ENCODE measurements at regions not wholly inside any gene's neighbourhood (a gene's known extent, or its start where the extent isn't known, plus 50 kb on each side); places are given as distances from the start of the nearest gene placed in this dataset.

- H3K27me3 ChIP-seq (ENCODE audit: control insufficient read depth, insufficient read depth, low read length) = no peaks in the 10 kb centered on the region
- no peak overlapping the region for H3K4me2 ChIP-seq (ENCODE audit: low read length)
- no peaks in the 10 kb centered on the region for H3K36me3 ChIP-seq (ENCODE audit: control insufficient read depth, insufficient read depth, low read length)
- H3K27ac ChIP-seq = no peak overlapping the region
- no peak overlapping the region for H2AFZ ChIP-seq
- no peak for TF ChIP-seq CTCF (IDR thresholded peaks at IDR 0.05)
- H3K9ac ChIP-seq = no peak overlapping the region
- no peak overlapping the region for H3K4me3 ChIP-seq (ENCODE audit: low read depth, low read length)
- no peaks in the 10 kb centered on the region for H3K79me2 ChIP-seq
- no peaks in the 10 kb centered on the region for H3K4me1 ChIP-seq
- no peaks in the 10 kb centered on the region for H3K9me3 ChIP-seq (ENCODE audit: control insufficient read depth, low read length)
These were observed 61.7 kb upstream of the NCK2 start for GRCh38 chr2:105683011-105683492.

- H3K4me3 ChIP-seq (ENCODE audit: low read depth, low read length) = no peak overlapping the region
- H2AFZ ChIP-seq = no peak overlapping the region
- no peaks in the 10 kb centered on the region for H3K79me2 ChIP-seq
- H3K36me3 ChIP-seq (ENCODE audit: control insufficient read depth, insufficient read depth, low read length) = no peaks in the 10 kb centered on the region
- H3K27me3 ChIP-seq (ENCODE audit: control insufficient read depth, insufficient read depth, low read length) = no peaks in the 10 kb centered on the region
- H3K4me2 ChIP-seq (ENCODE audit: low read length) = no peak overlapping the region
- no peak for TF ChIP-seq CTCF (IDR thresholded peaks at IDR 0.05)
- H3K4me1 ChIP-seq = no peaks in the 10 kb centered on the region
- H3K9me3 ChIP-seq (ENCODE audit: control insufficient read depth, low read length) = no peaks in the 10 kb centered on the region
- no peak overlapping the region for H3K9ac ChIP-seq
- H3K27ac ChIP-seq = no peak overlapping the region
These were observed 62.3 kb upstream of the NCK2 start for GRCh38 chr2:105682401-105682800.

GRCh38 chr2:105681927-105682326 is 62.8 kb upstream of the NCK2 start:
- H3K27me3 ChIP-seq (ENCODE audit: control insufficient read depth, insufficient read depth, low read length) = no peaks in the 10 kb centered on the region
- H3K4me3 ChIP-seq (ENCODE audit: low read depth, low read length) = no peak overlapping the region
- no peak for TF ChIP-seq CTCF (IDR thresholded peaks at IDR 0.05)
- H3K79me2 ChIP-seq = no peaks in the 10 kb centered on the region
- H3K4me1 ChIP-seq = no peaks in the 10 kb centered on the region
- H3K9me3 ChIP-seq (ENCODE audit: control insufficient read depth, low read length) = no peaks in the 10 kb centered on the region
- H2AFZ ChIP-seq = no peak overlapping the region
- no peak overlapping the region for H3K4me2 ChIP-seq (ENCODE audit: low read length)
- no peaks in the 10 kb centered on the region for H3K36me3 ChIP-seq (ENCODE audit: control insufficient read depth, insufficient read depth, low read length)
- H3K9ac ChIP-seq = no peak overlapping the region
- no peak overlapping the region for H3K27ac ChIP-seq

- Histone ChIP-seq H3K4me1 (no peaks in the 10 kb centered on the region), H3K27me3 (ENCODE audit: control insufficient read depth, insufficient read depth, low read length) (no peaks in the 10 kb centered on the region), H3K27ac (no peak overlapping the region), H3K36me3 (ENCODE audit: control insufficient read depth, insufficient read depth, low read length) (no peaks in the 10 kb centered on the region), H2AFZ (no peak overlapping the region), H3K4me2 (ENCODE audit: low read length) (no peak overlapping the region), H3K9me3 (ENCODE audit: control insufficient read depth, low read length) (no peaks in the 10 kb centered on the region), H3K4me3 (ENCODE audit: low read depth, low read length) (no peak overlapping the region), H3K79me2 (no peaks in the 10 kb centered on the region), H3K9ac (no peak overlapping the region)
- TF ChIP-seq CTCF (IDR thresholded peaks at IDR 0.05) = no peak
These were observed 64.4 kb upstream of the NCK2 start for GRCh38 chr2:105680357-105680756.

GRCh38 chr2:105678346-105678745 is 66.4 kb upstream of the NCK2 start:
- no peak overlapping the region for H3K9ac ChIP-seq
- TF ChIP-seq CTCF (IDR thresholded peaks at IDR 0.05) = no peak
- no peaks in the 10 kb centered on the region for H3K27me3 ChIP-seq (ENCODE audit: control insufficient read depth, insufficient read depth, low read length)
- H3K4me2 ChIP-seq (ENCODE audit: low read length) = no peak overlapping the region
- no peaks in the 10 kb centered on the region for H3K36me3 ChIP-seq (ENCODE audit: control insufficient read depth, insufficient read depth, low read length)
- no peaks in the 10 kb centered on the region for H3K4me1 ChIP-seq
- H2AFZ ChIP-seq = no peak overlapping the region
- no peak overlapping the region for H3K27ac ChIP-seq
- H3K4me3 ChIP-seq (ENCODE audit: low read depth, low read length) = no peak overlapping the region
- H3K79me2 ChIP-seq = no peaks in the 10 kb centered on the region
- H3K9me3 ChIP-seq (ENCODE audit: control insufficient read depth, low read length) = no peaks in the 10 kb centered on the region
